ENCODE measurements at regions not wholly inside any gene's neighbourhood (a gene's known extent, or its start where the extent isn't known, plus 50 kb on each side); places are given as distances from the start of the nearest gene placed in this dataset.

GRCh38 chr15:34663101-34663500 lies 79.7 kb upstream of the GOLGA8B start:
- DNase-seq (ENCODE audit: low read depth): no peak
- in situ Hi-C loops (cut with HindIII; ENCODE audit: low sequenced_read_pairs): no loop called here
- H3K4me3 ChIP-seq (ENCODE audit: low read depth, low read length): no peak overlapping the region
- TF ChIP-seq, protein P1, sequence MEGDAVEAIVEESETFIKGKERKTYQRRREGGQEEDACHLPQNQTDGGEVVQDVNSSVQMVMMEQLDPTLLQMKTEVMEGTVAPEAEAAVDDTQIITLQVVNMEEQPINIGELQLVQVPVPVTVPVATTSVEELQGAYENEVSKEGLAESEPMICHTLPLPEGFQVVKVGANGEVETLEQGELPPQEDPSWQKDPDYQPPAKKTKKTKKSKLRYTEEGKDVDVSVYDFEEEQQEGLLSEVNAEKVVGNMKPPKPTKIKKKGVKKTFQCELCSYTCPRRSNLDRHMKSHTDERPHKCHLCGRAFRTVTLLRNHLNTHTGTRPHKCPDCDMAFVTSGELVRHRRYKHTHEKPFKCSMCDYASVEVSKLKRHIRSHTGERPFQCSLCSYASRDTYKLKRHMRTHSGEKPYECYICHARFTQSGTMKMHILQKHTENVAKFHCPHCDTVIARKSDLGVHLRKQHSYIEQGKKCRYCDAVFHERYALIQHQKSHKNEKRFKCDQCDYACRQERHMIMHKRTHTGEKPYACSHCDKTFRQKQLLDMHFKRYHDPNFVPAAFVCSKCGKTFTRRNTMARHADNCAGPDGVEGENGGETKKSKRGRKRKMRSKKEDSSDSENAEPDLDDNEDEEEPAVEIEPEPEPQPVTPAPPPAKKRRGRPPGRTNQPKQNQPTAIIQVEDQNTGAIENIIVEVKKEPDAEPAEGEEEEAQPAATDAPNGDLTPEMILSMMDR (IDR thresholded peaks at IDR 0.05; ENCODE audit: low read depth, low read length, missing control alignments): no peak

DNA sequence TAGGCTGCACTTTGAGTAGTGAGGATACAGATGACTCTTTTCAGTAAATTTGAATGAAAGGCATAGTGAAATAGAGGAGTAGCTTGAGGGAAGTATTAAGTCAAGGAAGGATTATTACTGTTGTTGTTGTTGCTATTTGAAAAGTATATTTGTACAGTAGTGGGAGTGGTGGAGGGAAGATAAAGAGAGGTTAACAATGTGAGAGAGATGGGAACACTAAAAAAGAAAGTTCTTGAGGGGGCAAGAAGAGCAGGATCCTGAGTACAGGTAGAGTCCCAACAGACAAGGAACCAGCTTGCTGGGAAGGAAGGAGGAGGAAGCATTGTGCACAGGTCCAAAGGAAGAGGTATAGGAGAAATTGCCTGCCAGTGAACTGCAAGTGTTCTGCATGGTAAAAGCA lies 75.6 kb upstream of the GOLGA8B start:
- in situ Hi-C loops (cut with HindIII; ENCODE audit: low sequenced_read_pairs): no loop called here
- DNase-seq (ENCODE audit: low read depth): no peak
- TF ChIP-seq, protein P1 (IDR thresholded peaks at IDR 0.05; ENCODE audit: low read depth, low read length, missing control alignments): no peak
- no peak overlapping the region for H3K4me3 ChIP-seq (ENCODE audit: low read depth, low read length)

DNA sequence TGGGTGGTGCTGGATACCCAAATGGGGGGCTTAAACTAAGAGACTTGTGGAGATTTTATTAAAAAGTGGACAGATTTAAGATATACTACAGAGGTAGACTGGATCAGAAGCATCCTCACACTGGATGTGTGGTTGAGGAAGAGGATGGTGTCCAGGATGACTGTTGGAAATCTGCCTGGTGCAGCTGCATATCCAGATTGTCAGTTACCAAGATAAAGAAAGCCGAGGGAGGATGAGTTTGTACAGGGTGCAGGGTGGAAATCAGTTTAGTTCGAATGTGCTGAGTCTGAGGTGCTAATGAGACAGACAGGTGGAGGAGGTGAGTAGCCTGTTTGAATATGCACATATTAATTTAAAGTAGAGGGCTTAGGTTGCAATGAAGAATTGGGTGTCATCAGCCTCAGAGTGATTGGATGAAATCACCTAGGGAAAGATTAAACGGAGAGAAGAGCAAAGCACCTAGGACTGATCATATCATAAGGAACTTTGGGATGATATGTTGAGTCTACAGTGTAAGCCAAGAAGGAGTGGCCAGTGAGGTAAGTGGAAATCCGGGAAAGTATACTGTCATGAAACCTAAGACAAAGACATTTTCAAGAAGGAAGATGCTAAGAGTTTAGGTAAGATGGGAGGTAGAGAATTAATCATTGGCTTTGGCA lies 74.1 kb upstream of the GOLGA8B start:
- DNase-seq (ENCODE audit: low read depth): no peak
- no peak overlapping the region for H3K4me3 ChIP-seq (ENCODE audit: low read depth, low read length)
- in situ Hi-C loops (cut with HindIII; ENCODE audit: low sequenced_read_pairs): no loop called here
- TF ChIP-seq, protein P1 (IDR thresholded peaks at IDR 0.05; ENCODE audit: low read depth, low read length, missing control alignments): no peak

GRCh38 chr15:34656005-34656796 lies 72.8 kb upstream of the GOLGA8B start:
- no peak overlapping the region for H3K4me3 ChIP-seq (ENCODE audit: low read depth, low read length)
- in situ Hi-C loops (cut with HindIII; ENCODE audit: low sequenced_read_pairs): no loop called here
- no peak for DNase-seq (ENCODE audit: low read depth)
- TF ChIP-seq, protein P1 (IDR thresholded peaks at IDR 0.05; ENCODE audit: low read depth, low read length, missing control alignments): no peak

- in situ Hi-C loops (cut with HindIII; ENCODE audit: low sequenced_read_pairs): no loop called here
Observed at GRCh38 chr15:34655326-34655725, 71.9 kb upstream of the GOLGA8B start.

GRCh38 chr15:34654625-34655024 lies 71.2 kb upstream of the GOLGA8B start:
- H3K4me3 ChIP-seq (ENCODE audit: low read depth, low read length): no peak overlapping the region
- in situ Hi-C loops (cut with HindIII; ENCODE audit: low sequenced_read_pairs): no loop called here
- TF ChIP-seq, protein P1 (IDR thresholded peaks at IDR 0.05; ENCODE audit: low read depth, low read length, missing control alignments): no peak
- DNase-seq (ENCODE audit: low read depth): no peak

More at GRCh38 chr15:34655326-34655725, 71.9 kb upstream of the GOLGA8B start:
- TF ChIP-seq, protein P1 (IDR thresholded peaks at IDR 0.05; ENCODE audit: low read depth, low read length, missing control alignments): no peak
- no peak overlapping the region for H3K4me3 ChIP-seq (ENCODE audit: low read depth, low read length)
- DNase-seq (ENCODE audit: low read depth): no peak

Data from astrocyte of the cerebellum (primary cell).